ENCODE measurements at regions not wholly inside any gene's neighbourhood (a gene's known extent, or its start where the extent isn't known, plus 50 kb on each side); places are given as distances from the start of the nearest gene placed in this dataset.

- Histone ChIP-seq H3K9me2 (ENCODE audit: insufficient read depth) (no peaks in the 10 kb centered on the region), H3K4me1 (ENCODE audit: control insufficient read depth in 1 of 2, insufficient read depth in 2 of 2, low read length in 2 of 2) (peaks cover 0 to 6% of the 10 kb centered on the region in 2 experiments; a peak in 1 of 4 replicates), H4K20me1 (ENCODE audit: insufficient read depth) (no peaks in the 10 kb centered on the region), H3K36me3 (ENCODE audit: control insufficient read depth in 1 of 2, insufficient read depth in 2 of 2, low read length in 2 of 2) (no peaks in the 10 kb centered on the region), H3K9me3 (ENCODE audit: control insufficient read depth in 1 of 2, insufficient read depth in 1 of 2, low read depth in 1 of 2, low read length in 2 of 2) (no peaks in the 10 kb centered on the region), H2AFZ (ENCODE audit: low read depth, low read length, poor library complexity, severe bottlenecking) (no peak overlapping the region), H3K79me2 (ENCODE audit: insufficient read depth, low read length) (no peaks in the 10 kb centered on the region), H3K27ac (ENCODE audit: low read depth, low read length) (no peak overlapping the region), H3K4me2 (ENCODE audit: low read length) (no peak overlapping the region), H3K9ac (ENCODE audit: low read length) (no peak overlapping the region), H3K4me3 (replicated peaks in 1 of 2; ENCODE audit: low read depth in 1 of 2, low read length in 2 of 2) (no peak overlapping the region), H3K27me3 (ENCODE audit: insufficient read depth, low read length) (no peaks in the 10 kb centered on the region)
- CTCF ChIA-PET: no interaction called here
- RAD21 ChIA-PET (ENCODE audit: low non-redundant PET in 1 of 2, low total read pairs in 2 of 2, uncharacterized antibody in 2 of 2, unreplicated experiment in 2 of 2): no interaction called here
- BruUV-seq (replicated peaks): no TSS peak
- no peak for TF ChIP-seq SIN3A (IDR thresholded peaks at IDR 0.05; ENCODE audit: low read depth)
- no peak for TF ChIP-seq CBX3 (IDR thresholded peaks at IDR 0.05; ENCODE audit: low read depth)
- no peak for TF ChIP-seq POLR2AphosphoS5 (IDR thresholded peaks at IDR 0.05; ENCODE audit: low read depth, low read length)
- TF ChIP-seq MAX (IDR thresholded peaks at IDR 0.05): no peak
- no peak for TF ChIP-seq TCF7L2 (IDR thresholded peaks at IDR 0.05; ENCODE audit: borderline replicate concordance, extremely low read depth, insufficient read depth, insufficient read length)
- TF ChIP-seq ZFX (IDR thresholded peaks at IDR 0.05): no peak
- no peak for TF ChIP-seq EZH2phosphoT487 (IDR thresholded peaks at IDR 0.05; ENCODE audit: borderline replicate concordance)
- TF ChIP-seq YY1 (IDR thresholded peaks at IDR 0.05; ENCODE audit: extremely low read depth, insufficient replicate concordance, low read depth, low read length): no peak
- TF ChIP-seq RAD21 (IDR thresholded peaks at IDR 0.05; ENCODE audit: low read depth): no peak
- TF ChIP-seq REST (IDR thresholded peaks at IDR 0.05; ENCODE audit: low read depth): no peak
- TF ChIP-seq ATF3 (IDR thresholded peaks at IDR 0.05): no peak
- no peak for TF ChIP-seq SP1 (IDR thresholded peaks at IDR 0.05; ENCODE audit: low read depth)
- no peak for TF ChIP-seq FOSL1 (IDR thresholded peaks at IDR 0.05; ENCODE audit: low read depth)
- no peak for DNase-seq (ENCODE audit: low read depth, low spot score)
- no peak for ATAC-seq
- intact Hi-C loops (cut with micrococcal nuclease): no loop called here
- POLR2A ChIA-PET: no interaction called here
These were observed 310.0 kb upstream of the UBE2E3 start for GRCh38 chr2:180670302-180671003.
